GM12874 (cell line): ENCODE measurements at regions not wholly inside any gene's neighbourhood (a gene's known extent, or its start where the extent isn't known, plus 50 kb on each side); places are given as distances from the start of the nearest gene placed in this dataset.

ENCODE experiments used
- CTCF ChIP-seq: IDR thresholded peaks from 2 replicates; pipeline ENCODE4 v1.5.1; 2011; ENCODE audit warnings: low read depth, mild to moderate bottlenecking, control low read depth, low read length, moderate library complexity; ENCODE audit not compliant: insufficient read depth

DNA sequence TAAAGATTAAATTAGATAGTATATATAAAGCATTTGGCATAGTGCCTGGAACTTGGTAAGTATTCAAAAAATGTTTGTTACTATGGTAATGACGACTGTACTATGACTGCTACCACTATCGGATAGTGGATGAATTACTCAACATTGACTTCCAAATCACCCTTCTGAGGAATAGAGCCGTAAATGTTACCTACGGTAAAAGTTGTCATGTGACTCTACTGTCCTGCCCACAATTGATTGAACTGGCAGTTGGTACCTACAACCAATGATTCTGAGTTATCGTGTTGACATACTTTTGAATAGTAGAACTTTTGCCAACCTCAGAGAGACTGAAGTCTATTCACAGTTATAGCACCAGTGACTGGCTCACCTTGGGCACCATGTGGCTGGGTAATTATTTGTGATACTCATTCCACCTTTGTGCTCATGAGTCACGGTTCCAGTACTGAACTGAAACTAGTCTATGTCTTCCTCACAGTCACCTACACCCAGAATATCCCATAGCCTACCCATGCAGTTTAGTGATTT, 185.5 kb upstream of the PITX2 start:
- TF ChIP-seq CTCF: no peak

- no peak for TF ChIP-seq CTCF
Observed at GRCh38 chr4:110815950-110816349, 193.1 kb upstream of the PITX2 start.

GRCh38 chr4:110816367-110816766, 193.5 kb upstream of the PITX2 start:
- TF ChIP-seq CTCF: no peak

GRCh38 chr4:110821186-110821585, 198.3 kb upstream of the PITX2 start:
- no peak for TF ChIP-seq CTCF

DNA sequence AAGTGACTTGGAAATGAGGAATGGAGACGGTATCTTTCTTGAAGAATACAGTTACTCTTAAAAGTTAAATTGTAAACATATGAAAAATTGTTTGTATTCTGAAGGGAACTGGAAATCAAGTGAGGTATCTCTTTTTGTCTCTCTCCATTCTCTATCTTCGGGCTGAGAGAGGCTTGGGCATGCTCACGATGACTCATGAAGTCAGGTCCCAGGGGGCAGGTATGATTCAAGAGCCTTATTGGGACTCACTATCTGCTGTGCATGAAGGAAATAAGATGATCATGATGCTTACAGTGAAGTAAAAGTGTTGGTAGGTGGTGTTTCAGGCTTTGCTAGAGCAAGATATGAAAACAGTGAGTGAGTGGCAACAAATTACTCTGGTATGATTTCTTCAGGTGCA, 200.4 kb upstream of the PITX2 start:
- no peak for TF ChIP-seq CTCF

DNA sequence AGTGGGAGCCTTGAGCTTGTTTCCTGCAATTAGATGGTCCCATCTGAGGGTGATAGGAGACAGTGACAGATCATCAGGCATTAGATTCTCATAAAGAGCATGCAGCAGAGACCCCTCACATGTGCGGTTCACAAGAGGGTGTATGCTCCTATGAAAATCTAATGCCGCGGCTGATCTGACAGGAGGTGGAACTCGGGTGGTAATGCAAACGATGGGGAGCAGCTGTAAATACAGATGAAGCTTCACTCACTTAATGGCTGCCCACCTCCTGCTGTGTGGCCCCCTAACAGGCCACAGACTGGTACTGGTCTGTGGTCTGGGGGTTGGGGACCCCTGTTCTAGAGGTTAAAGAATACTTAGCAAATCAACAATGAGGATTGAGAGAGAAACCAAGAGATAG, 201.5 kb upstream of the PITX2 start:
- no peak for TF ChIP-seq CTCF

DNA sequence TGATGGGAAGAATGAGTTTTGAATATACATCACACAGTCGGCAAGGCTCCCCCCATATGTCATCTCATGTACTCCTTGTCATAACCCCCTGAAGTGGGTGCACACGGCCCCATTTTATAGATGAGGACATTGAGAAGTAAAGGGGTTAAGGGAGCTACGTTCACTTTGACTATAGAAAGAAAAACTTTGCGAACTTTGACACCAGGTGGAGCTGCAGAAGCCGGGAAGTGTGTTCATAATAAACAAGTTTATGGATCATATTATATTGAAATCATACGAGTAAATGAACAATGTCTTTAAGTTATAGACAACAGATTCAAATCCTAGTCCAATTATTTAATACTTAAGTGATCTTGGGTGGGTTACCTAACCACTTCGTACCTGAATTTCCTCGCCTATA, 203.8 kb upstream of the PITX2 start:
- no peak for TF ChIP-seq CTCF

DNA sequence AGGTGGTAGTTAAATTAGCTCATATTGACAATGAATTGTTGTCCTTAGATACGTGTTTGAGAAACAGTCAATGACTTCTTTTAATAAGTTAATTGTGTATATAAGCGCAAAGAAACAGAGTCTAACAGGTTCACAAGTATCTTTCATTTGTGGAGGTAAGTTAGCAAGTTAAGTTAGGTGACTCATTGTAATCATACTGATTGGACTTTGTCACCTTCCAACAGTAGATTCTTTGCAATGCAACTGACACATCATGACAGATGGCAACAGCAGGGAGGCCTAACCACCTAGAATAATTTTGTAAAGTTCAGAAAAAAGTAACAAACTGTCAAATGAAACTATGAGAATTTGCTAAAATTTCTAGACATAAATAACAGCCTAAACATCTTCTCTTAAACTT, 207.6 kb upstream of the PITX2 start:
- no peak for TF ChIP-seq CTCF
